ENCODE measurements at regions not wholly inside any gene's neighbourhood (a gene's known extent, or its start where the extent isn't known, plus 50 kb on each side); places are given as distances from the start of the nearest gene placed in this dataset.

DNA sequence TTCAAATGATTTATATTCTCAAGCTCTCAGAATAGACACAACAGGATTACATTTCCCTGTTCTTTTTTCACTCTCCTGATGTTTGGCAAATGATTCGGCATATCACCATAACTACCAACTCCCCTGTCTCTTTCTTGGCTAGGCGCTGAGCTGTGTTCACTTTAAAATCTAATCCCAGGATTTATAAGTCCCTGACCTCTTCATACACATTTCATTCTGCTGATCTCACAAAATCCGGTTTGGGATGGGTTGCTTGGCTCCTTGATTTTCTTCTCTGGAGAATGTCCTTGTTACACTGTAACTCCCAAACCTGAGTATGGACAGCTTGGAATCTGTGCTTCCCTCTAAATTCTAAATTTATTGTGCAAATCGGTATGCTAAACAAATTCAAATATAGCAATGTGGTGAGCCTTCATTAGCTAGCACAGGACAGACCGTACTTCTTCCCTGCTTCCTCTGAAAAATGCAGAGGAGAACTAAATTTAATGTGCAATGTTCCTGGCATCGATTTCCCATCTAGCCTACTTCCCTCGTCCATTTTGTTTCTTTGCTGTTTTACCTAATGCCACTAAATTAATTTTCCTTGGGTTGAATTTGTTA is 858.5 kb upstream of the FAT3 start:
- H3K4me1 ChIP-seq (ENCODE audit: control insufficient read depth, insufficient read depth, low read length): no peaks in the 10 kb centered on the region
- H3K27ac ChIP-seq (ENCODE audit: low read depth, low read length): no peak overlapping the region
- no peaks in the 10 kb centered on the region for H3K9me3 ChIP-seq (ENCODE audit: control insufficient read depth, insufficient read depth, low read depth, low read length)
- H3K4me3 ChIP-seq (ENCODE audit: low read depth, low read length): no peak overlapping the region
- no peaks in the 10 kb centered on the region for H3K27me3 ChIP-seq (ENCODE audit: control insufficient read depth, insufficient read depth, low read length)
- no peak overlapping the region for H3K9ac ChIP-seq (ENCODE audit: low read length)
- no peaks in the 10 kb centered on the region for H3K36me3 ChIP-seq (ENCODE audit: control insufficient read depth, insufficient read depth, low read length)

DNA sequence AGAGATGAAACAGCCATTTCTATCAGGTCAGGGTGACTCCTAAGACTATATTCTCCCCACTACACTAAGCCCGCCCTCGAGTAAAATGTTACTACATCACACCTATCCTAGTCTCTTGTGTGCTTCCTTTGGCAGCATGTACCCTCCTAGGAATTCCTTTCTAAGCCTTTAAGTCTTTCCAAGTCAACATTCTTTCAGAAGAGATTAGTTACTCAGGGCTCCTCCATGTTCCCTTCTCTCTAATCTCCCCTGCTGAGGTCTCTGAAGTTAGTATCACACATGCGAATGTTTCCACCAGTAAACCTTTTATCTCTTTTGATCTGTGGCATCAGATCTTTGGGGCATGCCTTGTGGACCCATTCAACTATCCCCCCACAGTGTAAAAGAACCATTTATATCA is 873.7 kb upstream of the FAT3 start:
- Histone ChIP-seq H3K9me3 (ENCODE audit: control insufficient read depth, insufficient read depth, low read depth, low read length) (no peaks in the 10 kb centered on the region), H3K4me1 (ENCODE audit: control insufficient read depth, insufficient read depth, low read length) (no peaks in the 10 kb centered on the region), H3K36me3 (ENCODE audit: control insufficient read depth, insufficient read depth, low read length) (no peaks in the 10 kb centered on the region), H3K27me3 (ENCODE audit: control insufficient read depth, insufficient read depth, low read length) (no peaks in the 10 kb centered on the region), H3K9ac (ENCODE audit: low read length) (no peak overlapping the region), H3K27ac (ENCODE audit: low read depth, low read length) (no peak overlapping the region), H3K4me3 (ENCODE audit: low read depth, low read length) (no peak overlapping the region)

DNA sequence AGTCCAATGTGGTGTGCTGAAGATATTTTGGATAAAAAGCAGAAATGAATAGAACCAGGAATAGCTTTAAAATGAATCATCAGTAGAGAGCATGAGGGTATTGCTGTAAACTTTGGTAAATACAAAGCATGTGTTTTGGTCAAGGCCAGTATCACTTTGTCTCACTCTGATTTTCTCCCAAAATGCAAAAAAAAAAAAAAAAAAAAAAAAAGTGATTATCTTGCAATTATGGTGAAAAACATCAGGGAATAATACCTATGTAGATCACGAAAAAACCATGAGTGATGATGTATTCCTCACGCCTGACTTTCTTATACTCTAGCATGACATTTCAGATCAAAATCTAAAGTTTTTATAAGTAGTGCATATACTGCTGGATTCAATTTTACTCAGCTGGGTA is 897.9 kb upstream of the FAT3 start:
- H3K36me3 ChIP-seq (ENCODE audit: control insufficient read depth, insufficient read depth, low read length): no peaks in the 10 kb centered on the region
- no peak overlapping the region for H3K4me3 ChIP-seq (ENCODE audit: low read depth, low read length)
- H3K9me3 ChIP-seq (ENCODE audit: control insufficient read depth, insufficient read depth, low read depth, low read length): peaks cover 6% of the 10 kb centered on the region
- no peaks in the 10 kb centered on the region for H3K27me3 ChIP-seq (ENCODE audit: control insufficient read depth, insufficient read depth, low read length)
- no peak overlapping the region for H3K27ac ChIP-seq (ENCODE audit: low read depth, low read length)
- H3K4me1 ChIP-seq (ENCODE audit: control insufficient read depth, insufficient read depth, low read length): no peaks in the 10 kb centered on the region
- H3K9ac ChIP-seq (ENCODE audit: low read length): no peak overlapping the region

DNA sequence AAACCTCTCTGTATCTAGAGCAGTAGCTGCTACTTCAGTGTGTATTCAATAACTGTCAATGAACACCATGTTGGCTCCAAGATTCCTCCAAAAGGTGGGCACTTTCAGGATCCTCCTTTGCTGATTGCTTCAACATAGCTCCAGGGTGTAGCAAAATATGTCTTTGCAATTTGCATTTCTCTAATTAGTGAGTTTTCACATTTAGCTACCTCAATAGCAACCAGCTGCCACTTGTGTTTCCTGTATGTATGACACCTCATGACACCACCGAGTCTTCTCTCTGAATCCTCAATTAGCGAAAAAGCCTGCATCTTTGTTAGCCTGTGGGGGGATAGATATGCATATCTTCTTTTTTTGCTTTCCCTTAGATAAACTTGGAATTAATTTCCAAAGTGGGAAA is 898.3 kb upstream of the FAT3 start:
- peaks cover 8% of the 10 kb centered on the region for H3K9me3 ChIP-seq (ENCODE audit: control insufficient read depth, insufficient read depth, low read depth, low read length)
- H3K27ac ChIP-seq (ENCODE audit: low read depth, low read length): no peak overlapping the region
- H3K4me1 ChIP-seq (ENCODE audit: control insufficient read depth, insufficient read depth, low read length): no peaks in the 10 kb centered on the region
- no peak overlapping the region for H3K9ac ChIP-seq (ENCODE audit: low read length)
- no peak overlapping the region for H3K4me3 ChIP-seq (ENCODE audit: low read depth, low read length)
- no peaks in the 10 kb centered on the region for H3K36me3 ChIP-seq (ENCODE audit: control insufficient read depth, insufficient read depth, low read length)
- H3K27me3 ChIP-seq (ENCODE audit: control insufficient read depth, insufficient read depth, low read length): no peaks in the 10 kb centered on the region

DNA sequence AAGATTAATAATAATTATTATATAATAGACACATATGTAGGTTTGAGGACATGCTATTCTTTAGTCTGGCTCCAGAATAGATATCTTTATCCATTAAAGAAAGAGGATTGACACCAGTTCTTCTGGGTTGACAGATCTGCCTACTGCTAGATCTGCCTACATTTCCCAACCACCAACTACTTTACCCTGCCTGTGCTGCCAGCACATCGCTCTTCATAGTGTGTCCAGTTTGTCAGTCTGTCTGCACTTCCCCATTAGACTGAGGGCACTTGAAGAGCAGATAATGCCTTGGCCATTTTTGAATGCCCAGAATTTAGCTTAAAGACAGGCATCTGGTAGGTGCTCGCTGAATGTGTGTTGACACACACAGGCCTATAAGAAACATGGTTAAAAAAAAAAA is 910.1 kb upstream of the FAT3 start:
- no peak overlapping the region for H3K9ac ChIP-seq (ENCODE audit: low read length)
- no peak overlapping the region for H3K4me3 ChIP-seq (ENCODE audit: low read depth, low read length)
- H3K4me1 ChIP-seq (ENCODE audit: control insufficient read depth, insufficient read depth, low read length): no peaks in the 10 kb centered on the region
- H3K9me3 ChIP-seq (ENCODE audit: control insufficient read depth, insufficient read depth, low read depth, low read length): no peaks in the 10 kb centered on the region
- no peaks in the 10 kb centered on the region for H3K36me3 ChIP-seq (ENCODE audit: control insufficient read depth, insufficient read depth, low read length)
- H3K27me3 ChIP-seq (ENCODE audit: control insufficient read depth, insufficient read depth, low read length): no peaks in the 10 kb centered on the region
- H3K27ac ChIP-seq (ENCODE audit: low read depth, low read length): no peak overlapping the region

DNA sequence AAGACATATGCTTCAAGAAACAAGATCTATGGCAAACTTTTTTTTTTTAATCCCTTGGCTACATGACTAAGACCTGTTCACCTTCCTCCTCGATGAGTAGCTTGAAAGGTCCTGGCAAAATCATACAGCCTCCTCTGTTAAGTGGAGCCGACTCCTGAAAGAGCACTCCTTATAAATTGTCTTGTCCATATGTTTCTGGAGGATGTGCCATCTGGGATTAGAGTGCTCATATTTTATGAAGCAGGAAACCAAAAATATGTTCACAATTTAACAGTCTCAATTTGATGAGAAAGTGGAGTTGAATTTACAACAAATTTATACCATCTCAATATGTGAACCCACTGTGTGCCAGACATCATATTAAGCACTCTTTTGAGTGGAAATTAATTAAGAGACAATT is 912.1 kb upstream of the FAT3 start:
- Histone ChIP-seq H3K9me3 (ENCODE audit: control insufficient read depth, insufficient read depth, low read depth, low read length) (no peaks in the 10 kb centered on the region), H3K9ac (ENCODE audit: low read length) (no peak overlapping the region), H3K27ac (ENCODE audit: low read depth, low read length) (no peak overlapping the region), H3K36me3 (ENCODE audit: control insufficient read depth, insufficient read depth, low read length) (no peaks in the 10 kb centered on the region), H3K4me1 (ENCODE audit: control insufficient read depth, insufficient read depth, low read length) (no peaks in the 10 kb centered on the region), H3K4me3 (ENCODE audit: low read depth, low read length) (no peak overlapping the region), H3K27me3 (ENCODE audit: control insufficient read depth, insufficient read depth, low read length) (no peaks in the 10 kb centered on the region)

DNA sequence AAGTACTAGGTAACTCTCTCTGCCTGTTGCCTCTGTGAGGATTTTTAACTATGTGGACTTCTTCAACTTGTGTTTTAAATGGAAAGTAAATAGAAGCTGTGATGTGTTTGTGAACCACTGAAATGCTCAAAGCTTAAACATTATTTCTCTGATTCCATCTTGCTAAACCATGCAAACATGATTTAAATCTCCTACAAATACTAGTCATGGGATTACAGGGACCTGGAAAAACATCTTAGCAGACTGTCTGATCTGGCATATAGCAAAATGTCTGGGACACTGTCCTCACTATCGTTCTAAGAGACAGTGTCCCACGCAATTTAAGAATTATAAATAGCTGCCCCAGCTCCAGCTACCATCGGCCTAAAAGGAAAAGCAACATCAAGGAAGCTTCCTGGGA is 914.5 kb upstream of the FAT3 start:
- Histone ChIP-seq H3K9me3 (ENCODE audit: control insufficient read depth, insufficient read depth, low read depth, low read length) (no peaks in the 10 kb centered on the region), H3K27ac (ENCODE audit: low read depth, low read length) (no peak overlapping the region)

DNA sequence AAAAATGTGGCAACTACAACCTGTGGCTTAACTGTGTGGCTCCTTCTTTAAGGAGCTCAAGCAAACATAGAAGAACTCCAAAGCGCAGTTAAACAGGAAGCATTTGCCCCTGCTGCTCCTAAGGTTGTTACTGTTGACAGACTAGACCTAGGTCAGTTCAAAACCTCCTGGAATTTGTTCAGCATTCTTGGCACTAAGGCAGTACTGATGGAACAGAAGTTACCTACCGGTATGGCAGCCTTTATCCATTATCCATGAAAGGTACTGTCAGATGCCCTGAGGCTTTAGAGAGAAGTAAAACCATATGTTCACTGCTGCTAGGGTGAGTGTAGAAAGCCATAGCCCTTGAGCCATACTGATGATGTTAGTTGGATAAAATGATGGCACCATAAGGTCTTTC is 916.5 kb upstream of the FAT3 start:
- Histone ChIP-seq H3K9me3 (ENCODE audit: control insufficient read depth, insufficient read depth, low read depth, low read length) (no peaks in the 10 kb centered on the region), H3K36me3 (ENCODE audit: control insufficient read depth, insufficient read depth, low read length) (no peaks in the 10 kb centered on the region)

More for the DNA sequence above, 914.5 kb upstream of the FAT3 start:
- H3K4me3 ChIP-seq (ENCODE audit: low read depth, low read length): no peak overlapping the region
- H3K27me3 ChIP-seq (ENCODE audit: control insufficient read depth, insufficient read depth, low read length): no peaks in the 10 kb centered on the region
- H3K36me3 ChIP-seq (ENCODE audit: control insufficient read depth, insufficient read depth, low read length): no peaks in the 10 kb centered on the region
- peaks cover 5% of the 10 kb centered on the region; the same call in 1 of the 2 replicates for H3K4me1 ChIP-seq (ENCODE audit: control insufficient read depth, insufficient read depth, low read length)
- no peak overlapping the region for H3K9ac ChIP-seq (ENCODE audit: low read length)

DNA sequence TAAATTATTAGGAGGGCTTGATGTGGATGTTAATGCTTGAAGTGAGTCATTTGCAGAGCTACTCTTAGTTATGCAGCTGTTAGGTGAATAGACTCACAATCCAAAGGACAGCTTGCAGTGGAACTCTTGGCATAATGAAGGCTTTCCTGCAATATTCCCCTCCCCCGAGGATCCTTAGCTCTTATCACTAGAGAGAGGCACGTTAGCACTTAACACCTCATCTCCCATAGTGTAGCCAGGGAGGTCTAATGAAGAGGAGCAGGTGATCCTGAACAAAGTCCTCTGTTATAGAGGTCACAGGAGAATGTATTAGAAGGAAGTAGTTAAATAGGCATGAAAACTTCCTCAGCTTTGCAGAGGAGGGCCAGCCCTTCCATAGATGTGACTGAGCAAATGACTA is 919.2 kb upstream of the FAT3 start:
- Histone ChIP-seq H3K27me3 (ENCODE audit: control insufficient read depth, insufficient read depth, low read length) (no peaks in the 10 kb centered on the region), H3K4me3 (ENCODE audit: low read depth, low read length) (no peak overlapping the region), H3K9me3 (ENCODE audit: control insufficient read depth, insufficient read depth, low read depth, low read length) (no peaks in the 10 kb centered on the region), H3K9ac (ENCODE audit: low read length) (no peak overlapping the region), H3K27ac (ENCODE audit: low read depth, low read length) (no peak overlapping the region), H3K4me1 (ENCODE audit: control insufficient read depth, insufficient read depth, low read length) (peaks cover 5% of the 10 kb centered on the region; the same call in 1 of the 2 replicates), H3K36me3 (ENCODE audit: control insufficient read depth, insufficient read depth, low read length) (no peaks in the 10 kb centered on the region)

More for the DNA sequence above, 916.5 kb upstream of the FAT3 start:
- Histone ChIP-seq H3K27me3 (ENCODE audit: control insufficient read depth, insufficient read depth, low read length) (no peaks in the 10 kb centered on the region), H3K9ac (ENCODE audit: low read length) (no peak overlapping the region), H3K4me3 (ENCODE audit: low read depth, low read length) (no peak overlapping the region), H3K4me1 (ENCODE audit: control insufficient read depth, insufficient read depth, low read length) (peaks cover 5% of the 10 kb centered on the region; the same call in 1 of the 2 replicates), H3K27ac (ENCODE audit: low read depth, low read length) (no peak overlapping the region)

DNA sequence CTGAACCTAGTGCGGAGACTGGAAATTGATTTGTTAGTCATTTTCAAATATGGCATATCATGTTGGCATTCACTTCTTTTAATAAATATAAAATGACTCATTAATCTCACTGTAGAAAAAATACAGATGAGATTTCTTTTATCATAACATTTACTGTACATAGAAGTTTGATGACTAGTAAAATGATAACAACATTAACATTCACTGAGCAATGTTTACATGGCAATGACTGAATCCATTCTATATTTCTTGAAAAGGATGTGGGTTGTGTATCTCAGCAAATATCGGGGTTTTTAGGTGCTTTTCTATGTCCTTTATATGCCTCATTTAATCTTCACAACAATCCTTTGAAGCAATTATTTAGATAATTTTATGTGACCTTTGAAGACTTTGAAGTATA is 920.9 kb upstream of the FAT3 start:
- Histone ChIP-seq H3K4me3 (ENCODE audit: low read depth, low read length) (no peak overlapping the region), H3K9me3 (ENCODE audit: control insufficient read depth, insufficient read depth, low read depth, low read length) (no peaks in the 10 kb centered on the region), H3K27me3 (ENCODE audit: control insufficient read depth, insufficient read depth, low read length) (no peaks in the 10 kb centered on the region), H3K9ac (ENCODE audit: low read length) (no peak overlapping the region), H3K4me1 (ENCODE audit: control insufficient read depth, insufficient read depth, low read length) (peaks cover 5% of the 10 kb centered on the region; the same call in 1 of the 2 replicates), H3K36me3 (ENCODE audit: control insufficient read depth, insufficient read depth, low read length) (no peaks in the 10 kb centered on the region), H3K27ac (ENCODE audit: low read depth, low read length) (no peak overlapping the region)

DNA sequence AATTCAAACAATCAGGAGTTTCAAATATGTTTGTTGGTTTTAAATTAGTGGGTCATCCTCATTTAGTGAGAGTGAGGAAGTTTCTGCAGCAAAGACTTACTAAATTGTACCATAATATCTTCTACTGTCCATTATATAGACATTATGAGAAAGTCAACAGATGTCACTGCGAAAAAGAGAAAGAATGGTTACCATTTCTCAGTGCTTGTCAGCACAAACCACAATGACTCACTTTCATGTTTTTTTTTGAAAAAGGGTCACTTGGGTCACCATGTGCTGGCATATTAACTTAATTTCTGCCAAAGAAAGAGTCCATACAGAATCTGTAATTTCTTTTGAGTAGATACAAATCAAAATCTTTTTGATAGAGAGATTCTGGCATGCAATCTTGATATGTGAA is 924.6 kb upstream of the FAT3 start:
- H3K27ac ChIP-seq (ENCODE audit: low read depth, low read length): no peak overlapping the region
- no peaks in the 10 kb centered on the region for H3K9me3 ChIP-seq (ENCODE audit: control insufficient read depth, insufficient read depth, low read depth, low read length)
- H3K9ac ChIP-seq (ENCODE audit: low read length): no peak overlapping the region
- H3K27me3 ChIP-seq (ENCODE audit: control insufficient read depth, insufficient read depth, low read length): no peaks in the 10 kb centered on the region
- H3K4me1 ChIP-seq (ENCODE audit: control insufficient read depth, insufficient read depth, low read length): no peaks in the 10 kb centered on the region
- no peak overlapping the region for H3K4me3 ChIP-seq (ENCODE audit: low read depth, low read length)
- H3K36me3 ChIP-seq (ENCODE audit: control insufficient read depth, insufficient read depth, low read length): no peaks in the 10 kb centered on the region

DNA sequence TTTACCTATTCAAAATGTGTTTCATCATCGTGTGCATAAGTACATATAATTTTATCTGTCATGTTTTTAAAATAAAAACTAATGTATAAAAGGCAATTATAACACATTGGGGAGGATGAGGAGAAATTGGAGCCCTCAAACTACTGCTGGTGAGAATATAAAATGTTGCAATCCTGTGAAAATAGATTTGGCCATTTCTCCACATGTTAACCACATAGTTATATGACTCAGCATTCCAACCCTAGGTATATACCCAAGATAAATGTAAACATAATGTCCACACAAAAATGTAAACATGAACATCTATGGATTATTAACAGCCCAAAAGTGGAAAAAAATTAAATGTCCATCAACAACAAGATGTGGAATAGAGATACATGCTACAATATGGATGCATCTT is 928.0 kb upstream of the FAT3 start:
- Histone ChIP-seq H3K9me3 (ENCODE audit: control insufficient read depth, insufficient read depth, low read depth, low read length) (no peaks in the 10 kb centered on the region), H3K4me1 (ENCODE audit: control insufficient read depth, insufficient read depth, low read length) (no peaks in the 10 kb centered on the region), H3K27ac (ENCODE audit: low read depth, low read length) (no peak overlapping the region), H3K27me3 (ENCODE audit: control insufficient read depth, insufficient read depth, low read length) (no peaks in the 10 kb centered on the region), H3K9ac (ENCODE audit: low read length) (no peak overlapping the region), H3K4me3 (ENCODE audit: low read depth, low read length) (no peak overlapping the region), H3K36me3 (ENCODE audit: control insufficient read depth, insufficient read depth, low read length) (no peaks in the 10 kb centered on the region)
